ENCODE measurements at regions not wholly inside any gene's neighbourhood (a gene's known extent, or its start where the extent isn't known, plus 50 kb on each side); places are given as distances from the start of the nearest gene placed in this dataset.

GRCh38 chr20:8082025-8082424 lies 50.0 kb upstream of the PLCB1 start:
- 0 out of 2 replicates have a peak, but pooled peaks have one; percentile 9 for TF ChIP-seq CTCF (IDR thresholded peaks at IDR 0.05; ENCODE audit: control insufficient read depth, extremely low read depth, insufficient read depth)
- DNase-seq (ENCODE audit: low read depth) = no peak
- H3K4me3 ChIP-seq (ENCODE audit: low read depth, low read length) = no peak overlapping the region
